ENCODE measurements at regions not wholly inside any gene's neighbourhood (a gene's known extent, or its start where the extent isn't known, plus 50 kb on each side); places are given as distances from the start of the nearest gene placed in this dataset.

DNA sequence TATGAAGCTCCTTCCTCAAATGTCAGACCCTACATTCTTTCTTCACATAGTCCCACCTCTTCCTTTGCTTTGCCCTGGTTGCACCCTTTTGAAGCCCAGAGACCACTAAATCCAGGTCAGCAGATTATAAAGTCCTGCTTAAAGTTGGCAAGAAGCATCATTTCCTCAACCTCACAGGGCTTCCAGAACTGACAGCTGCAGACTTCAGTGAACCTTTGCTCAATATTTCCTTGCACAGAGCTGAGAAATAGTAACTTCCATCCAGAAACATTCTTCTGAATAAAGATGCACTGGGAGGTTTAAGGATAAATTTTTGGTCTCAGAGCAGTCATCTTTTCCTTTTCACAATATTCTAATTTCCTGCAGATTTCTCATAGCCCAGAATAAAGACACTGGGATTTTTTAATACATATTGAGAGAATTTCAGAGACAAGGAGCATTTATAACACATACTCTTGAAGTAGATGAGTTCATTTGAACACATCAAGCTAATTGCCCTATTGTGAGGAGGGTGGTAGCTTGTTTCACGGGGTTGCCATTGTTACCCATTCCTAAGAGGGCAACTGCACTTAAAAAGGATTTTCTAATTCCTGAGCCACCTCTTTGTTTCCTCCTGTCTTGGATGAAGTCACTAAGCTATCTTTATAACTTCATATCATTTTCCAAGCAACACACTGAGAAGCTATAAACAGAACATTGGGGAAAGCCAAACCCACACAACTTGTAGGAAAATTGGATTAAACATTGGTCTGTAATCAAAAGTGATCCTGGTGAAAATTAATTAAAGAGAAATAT is 150.2 kb upstream of the PLN start:
- TF ChIP-seq CTCF (IDR thresholded peaks at IDR 0.05 in 2 of 3, conservative IDR thresholded peaks at IDR 0.05 in 1 of 3; ENCODE audit: control insufficient read depth in 2 of 3, extremely low read depth in 1 of 3, insufficient read depth in 1 of 3, low read depth in 3 of 3, low read length in 3 of 3) (no peak), RAD21 (IDR thresholded peaks at IDR 0.05; ENCODE audit: insufficient read depth, low read depth, low read length) (no peak), ZBTB11 (CRISPR knock-in tag; IDR thresholded peaks at IDR 0.05) (no peak), YY1 (IDR thresholded peaks at IDR 0.05; ENCODE audit: low read depth, low read length) (no peak), POLR2A (IDR thresholded peaks at IDR 0.05; ENCODE audit: low read depth, low read length) (no peak), HDAC2 (IDR thresholded peaks at IDR 0.05) (no peak), NFYA (IDR thresholded peaks at IDR 0.05; ENCODE audit: borderline replicate concordance, low read depth, low read length) (no peak), SMAD1 (IDR thresholded peaks at IDR 0.05; ENCODE audit: low read depth, partially characterized antibody) (no peak), PBX3 (IDR thresholded peaks at IDR 0.05; ENCODE audit: insufficient replicate concordance, low read depth, low read length) (no peak), ETV6 (conservative IDR thresholded peaks at IDR 0.05 in 1 of 2, IDR thresholded peaks at IDR 0.05 in 1 of 2; ENCODE audit: borderline replicate concordance in 1 of 2, low read depth in 1 of 2) (no peak), REST (IDR thresholded peaks at IDR 0.05; ENCODE audit: low read depth, low read length) (no peak)

Measured in GM12878 (cell line).